ENCODE measurements at regions not wholly inside any gene's neighbourhood (a gene's known extent, or its start where the extent isn't known, plus 50 kb on each side); places are given as distances from the start of the nearest gene placed in this dataset.

- H3K4me2 ChIP-seq (ENCODE audit: unreplicated experiment), result no peak overlapping the region
- no peak overlapping the region for H2AFZ ChIP-seq
- no peaks in the 10 kb centered on the region for H3F3A ChIP-seq (ENCODE audit: insufficient read depth)
- no peaks in the 10 kb centered on the region for H3K79me2 ChIP-seq (ENCODE audit: insufficient read depth)
- no peaks in the 10 kb centered on the region for H3K4me1 ChIP-seq (ENCODE audit: insufficient read depth)
- no peak overlapping the region for H3K4me3 ChIP-seq
- H3K9ac ChIP-seq, result no peak overlapping the region
- no peak for DNase-seq
- no peak overlapping the region for H3K27ac ChIP-seq
- in situ Hi-C loops (cut with MboI), result no loop called here
- no peaks in the 10 kb centered on the region for H3K9me2 ChIP-seq (ENCODE audit: insufficient read depth)
- no peaks in the 10 kb centered on the region for H3K36me3 ChIP-seq (ENCODE audit: low read depth)
- TF ChIP-seq EZH2phosphoT487 (IDR thresholded peaks at IDR 0.05; ENCODE audit: insufficient read depth, low read depth) (no peak), EZH2 (IDR thresholded peaks at IDR 0.05; ENCODE audit: insufficient read depth, poor library complexity, severe bottlenecking) (no peak)
- H3K9me3 ChIP-seq (ENCODE audit: low read depth), result no peaks in the 10 kb centered on the region
- H4K20me1 ChIP-seq (ENCODE audit: insufficient read depth), result no peaks in the 10 kb centered on the region
- no peaks in the 10 kb centered on the region for H3K27me3 ChIP-seq (replicated peaks; ENCODE audit: insufficient read depth)
- WGBS, 2 experiments (ENCODE audit: low coverage in 1 of 2, low lambda C conversion rate in 2 of 2, missing lambda C conversion rate in 2 of 2), result 90 to 100% methylated on average over 1 of the region's 1 CpG
Observed at GRCh38 chr2:220310451-220310861, 683.0 kb downstream of the SLC4A3 start.

- H3K4me1 ChIP-seq (ENCODE audit: insufficient read depth), result 0 out of 2 replicates have a peak, but pooled peaks cover under 1% of the 10 kb centered on the region
- no peak overlapping the region for H3K4me2 ChIP-seq (ENCODE audit: unreplicated experiment)
- no peak overlapping the region for H3K4me3 ChIP-seq
- no peaks in the 10 kb centered on the region for H3K36me3 ChIP-seq (ENCODE audit: low read depth)
- no peaks in the 10 kb centered on the region for H3F3A ChIP-seq (ENCODE audit: insufficient read depth)
- in situ Hi-C loops (cut with MboI), result no loop called here
- no peak overlapping the region for H3K9ac ChIP-seq
- TF ChIP-seq EZH2phosphoT487 (IDR thresholded peaks at IDR 0.05; ENCODE audit: insufficient read depth, low read depth), result no peak
- no peak for TF ChIP-seq EZH2 (IDR thresholded peaks at IDR 0.05; ENCODE audit: insufficient read depth, poor library complexity, severe bottlenecking)
- H3K27me3 ChIP-seq (replicated peaks; ENCODE audit: insufficient read depth), result no peaks in the 10 kb centered on the region
- no peaks in the 10 kb centered on the region for H3K9me2 ChIP-seq (ENCODE audit: insufficient read depth)
- no peak overlapping the region for H2AFZ ChIP-seq
- WGBS, 2 experiments (ENCODE audit: low coverage in 1 of 2, low lambda C conversion rate in 2 of 2, missing lambda C conversion rate in 2 of 2), result 30% methylated on average over 4 of the region's 4 CpGs
- no peaks in the 10 kb centered on the region for H3K79me2 ChIP-seq (ENCODE audit: insufficient read depth)
- H3K27ac ChIP-seq, result no peak overlapping the region
- no peak for DNase-seq
- H4K20me1 ChIP-seq (ENCODE audit: insufficient read depth), result no peaks in the 10 kb centered on the region
- no peaks in the 10 kb centered on the region for H3K9me3 ChIP-seq (ENCODE audit: low read depth)
Observed at GRCh38 chr2:220315098-220315823, 687.8 kb downstream of the SLC4A3 start.

GRCh38 chr2:220318037-220318436 is 690.6 kb downstream of the SLC4A3 start:
- no peak overlapping the region for H3K4me2 ChIP-seq (ENCODE audit: unreplicated experiment)
- TF ChIP-seq EZH2phosphoT487 (IDR thresholded peaks at IDR 0.05; ENCODE audit: insufficient read depth, low read depth) (no peak), EZH2 (IDR thresholded peaks at IDR 0.05; ENCODE audit: insufficient read depth, poor library complexity, severe bottlenecking) (no peak)
- H3K27me3 ChIP-seq (replicated peaks; ENCODE audit: insufficient read depth), result no peaks in the 10 kb centered on the region
- H3K4me1 ChIP-seq (ENCODE audit: insufficient read depth), result 0 out of 2 replicates have a peak, but pooled peaks cover 4% of the 10 kb centered on the region
- H3K27ac ChIP-seq, result no peak overlapping the region
- no peaks in the 10 kb centered on the region for H3F3A ChIP-seq (ENCODE audit: insufficient read depth)
- H3K9me3 ChIP-seq (ENCODE audit: low read depth), result no peaks in the 10 kb centered on the region
- H4K20me1 ChIP-seq (ENCODE audit: insufficient read depth), result no peaks in the 10 kb centered on the region
- H2AFZ ChIP-seq, result no peak overlapping the region
- no peak overlapping the region for H3K4me3 ChIP-seq
- 63 to 77% methylated on average over 2 of the region's 2 CpGs for WGBS, 2 experiments (ENCODE audit: low coverage in 1 of 2, low lambda C conversion rate in 2 of 2, missing lambda C conversion rate in 2 of 2)
- H3K79me2 ChIP-seq (ENCODE audit: insufficient read depth), result no peaks in the 10 kb centered on the region
- in situ Hi-C loops (cut with MboI), result no loop called here
- DNase-seq, result no peak
- H3K9ac ChIP-seq, result no peak overlapping the region
- no peaks in the 10 kb centered on the region for H3K9me2 ChIP-seq (ENCODE audit: insufficient read depth)
- no peaks in the 10 kb centered on the region for H3K36me3 ChIP-seq (ENCODE audit: low read depth)

GRCh38 chr2:220318508-220318907 is 691.1 kb downstream of the SLC4A3 start:
- no peaks in the 10 kb centered on the region for H3K36me3 ChIP-seq (ENCODE audit: low read depth)
- in situ Hi-C loops (cut with MboI), result no loop called here
- no peak for TF ChIP-seq EZH2 (IDR thresholded peaks at IDR 0.05; ENCODE audit: insufficient read depth, poor library complexity, severe bottlenecking)
- no peak for TF ChIP-seq EZH2phosphoT487 (IDR thresholded peaks at IDR 0.05; ENCODE audit: insufficient read depth, low read depth)
- no peak for DNase-seq
- no peak overlapping the region for H3K4me3 ChIP-seq
- H3K9me2 ChIP-seq (ENCODE audit: insufficient read depth), result no peaks in the 10 kb centered on the region
- no peaks in the 10 kb centered on the region for H3K27me3 ChIP-seq (replicated peaks; ENCODE audit: insufficient read depth)
- no peaks in the 10 kb centered on the region for H3K79me2 ChIP-seq (ENCODE audit: insufficient read depth)
- no peaks in the 10 kb centered on the region for H4K20me1 ChIP-seq (ENCODE audit: insufficient read depth)
- no peak overlapping the region for H3K9ac ChIP-seq
- no peak overlapping the region for H2AFZ ChIP-seq
- H3K27ac ChIP-seq, result no peak overlapping the region
- 0 out of 2 replicates have a peak, but pooled peaks cover 4% of the 10 kb centered on the region for H3K4me1 ChIP-seq (ENCODE audit: insufficient read depth)
- no peak overlapping the region for H3K4me2 ChIP-seq (ENCODE audit: unreplicated experiment)
- 15 to 22% methylated on average over 1 of the region's 1 CpG for WGBS, 2 experiments (ENCODE audit: low coverage in 1 of 2, low lambda C conversion rate in 2 of 2, missing lambda C conversion rate in 2 of 2)
- H3K9me3 ChIP-seq (ENCODE audit: low read depth), result no peaks in the 10 kb centered on the region
- no peaks in the 10 kb centered on the region for H3F3A ChIP-seq (ENCODE audit: insufficient read depth)
